PC-3 (cell line): ENCODE measurements at regions not wholly inside any gene's neighbourhood (a gene's known extent, or its start where the extent isn't known, plus 50 kb on each side); places are given as distances from the start of the nearest gene placed in this dataset.

Source experiments
- ATAC-seq: fragments of 200-7000 bp; cut with Tn5 transposase; 2 replicates; pipeline ENCODE4 v1.9.1; 2020; ENCODE audit warnings: mild to moderate bottlenecking, moderate library complexity
- BruUV-seq: library from RNA; stranded (reverse); fragments of 400-500 nt; replicated peaks from 2 replicates; lab custom pipeline; 2021; lab: Mats Ljungman, UMichigan
- CTCF ChIA-PET: fragments of 300-600 bp; sonication (Branson Sonifier 250); formaldehyde crosslinking; loops from one replicate; lab custom pipeline; 2022; ENCODE audit warnings: antibody characterized with exemption; lab: Charles Lee
- POLR2A ChIA-PET: fragments of 300-600 bp; sonication (Branson Sonifier 250); formaldehyde crosslinking; loops from one replicate; lab custom pipeline; 2022; ENCODE audit warnings: antibody characterized with exemption; ENCODE audit not compliant: unreplicated experiment; lab: Charles Lee
- DNase-seq: peaks from one replicate; pipeline ENCODE4 v3.0.0-alpha.2; 2015
- H2AFZ ChIP-seq: fragments of 300-600 bp; sonication (generic); 2 replicates; pipeline ENCODE4 v1.6.0; 2016; ENCODE audit warnings: antibody characterized with exemption, low read length
- H3F3A ChIP-seq: fragments of 300-600 bp; sonication (generic); one replicate; pipeline ENCODE4 v1.6.0; 2017; ENCODE audit warnings: antibody characterized with exemption, low read length, control low read depth, mild to moderate bottlenecking; ENCODE audit not compliant: unreplicated experiment
- H3K27ac ChIP-seq: fragments of 300-600 bp; sonication (generic); 2 replicates; pipeline ENCODE4 v1.5.1; 2016; ENCODE audit warnings: mild to moderate bottlenecking, low read length
- H3K27me3 ChIP-seq: fragments of 300-600 bp; sonication (generic); 2 replicates; pipeline ENCODE4 v1.6.1; 2016; ENCODE audit warnings: low read length, mixed read lengths
- H3K36me3 ChIP-seq: fragments of 300-600 bp; sonication (generic); 2 replicates; pipeline ENCODE4 v1.6.1; 2016; ENCODE audit warnings: low read depth, mixed run types, low read length, mixed read lengths
- H3K4me1 ChIP-seq: fragments of 300-600 bp; sonication (generic); 2 replicates; pipeline ENCODE4 v1.5.1; 2016; ENCODE audit warnings: low read length; ENCODE audit not compliant: insufficient read depth
- H3K4me2 ChIP-seq: fragments of 300-600 bp; sonication (generic); 2 replicates; pipeline ENCODE4 v1.6.0; 2016; ENCODE audit warnings: low read length
- H3K4me3 ChIP-seq: fragments of 300-600 bp; sonication (generic); 2 replicates; pipeline ENCODE4 v1.5.1; 2016; ENCODE audit warnings: mild to moderate bottlenecking, low read length, mixed read lengths
- H3K79me2 ChIP-seq: fragments of 300-600 bp; sonication (generic); 2 replicates; pipeline ENCODE4 v1.6.1; 2017; ENCODE audit warnings: low read length, mixed read lengths
- H3K9ac ChIP-seq: fragments of 300-600 bp; sonication (generic); 2 replicates; pipeline ENCODE4 v1.6.0; 2016; ENCODE audit warnings: mild to moderate bottlenecking, low read length
- H3K9me2 ChIP-seq: fragments of 300-600 bp; sonication (generic); replicated peaks from 2 replicates; pipeline ENCODE4 v1.6.1; 2016; ENCODE audit warnings: mixed run types, low read length, mixed read lengths
- H3K9me3 ChIP-seq: fragments of 300-600 bp; sonication (generic); 2 replicates; pipeline ENCODE4 v1.6.1; 2016; ENCODE audit warnings: low read length, mixed read lengths
- H4K20me1 ChIP-seq: fragments of 300-600 bp; sonication (generic); 2 replicates; pipeline ENCODE4 v1.6.1; 2016; ENCODE audit warnings: low read length, mixed read lengths
- EZH2 ChIP-seq: fragments of 300-600 bp; sonication (generic); IDR thresholded peaks from one replicate; pipeline ENCODE4 v1.6.1; 2017; ENCODE audit warnings: antibody characterized with exemption, mild to moderate bottlenecking, low read length; ENCODE audit not compliant: unreplicated experiment
- EZH2phosphoT487 ChIP-seq: fragments of 300-600 bp; sonication (generic); IDR thresholded peaks from 2 replicates; pipeline ENCODE4 v1.6.1; 2018; ENCODE audit warnings: mild to moderate bottlenecking, antibody characterized with exemption, low read length, borderline replicate concordance
- intact Hi-C: fragments of 100-400 bp; cut with micrococcal nuclease; formaldehyde crosslinking; loops from 2 replicates; pipeline ENCODE4 v1.9.0; 2023
- TF ChIP-seq, protein P1 (sequence below): fragments of 300-600 bp; sonication (generic); conservative IDR thresholded peaks from 2 replicates; pipeline ENCODE4 v1.5.1; 2017; ENCODE audit warnings: antibody characterized with exemption, low read depth, mild to moderate bottlenecking, low read length

- ChIA-PET CTCF (no interaction called here), POLR2A (no interaction called here)
- no peak for DNase-seq
Measured at GRCh38 chr1:203567596-203567995, 59.0 kb upstream of the ATP2B4 start.

GRCh38 chr1:203569490-203570318 is 56.9 kb upstream of the ATP2B4 start:
- H3K79me2 ChIP-seq: no peaks in the 10 kb centered on the region
- intact Hi-C loops: no loop called here
- H3K27me3 ChIP-seq: no peaks in the 10 kb centered on the region
- H3K27ac ChIP-seq: no peak overlapping the region
- H3K4me3 ChIP-seq: no peak overlapping the region
- no peaks in the 10 kb centered on the region for H3F3A ChIP-seq
- peaks cover 12% of the 10 kb centered on the region for H3K4me1 ChIP-seq
- H3K4me2 ChIP-seq: peak overlapping the region; percentile 3; the same call in 1 of the 2 replicates
- TF ChIP-seq EZH2 (no peak), EZH2phosphoT487 (no peak)
- TF ChIP-seq, protein P1, sequence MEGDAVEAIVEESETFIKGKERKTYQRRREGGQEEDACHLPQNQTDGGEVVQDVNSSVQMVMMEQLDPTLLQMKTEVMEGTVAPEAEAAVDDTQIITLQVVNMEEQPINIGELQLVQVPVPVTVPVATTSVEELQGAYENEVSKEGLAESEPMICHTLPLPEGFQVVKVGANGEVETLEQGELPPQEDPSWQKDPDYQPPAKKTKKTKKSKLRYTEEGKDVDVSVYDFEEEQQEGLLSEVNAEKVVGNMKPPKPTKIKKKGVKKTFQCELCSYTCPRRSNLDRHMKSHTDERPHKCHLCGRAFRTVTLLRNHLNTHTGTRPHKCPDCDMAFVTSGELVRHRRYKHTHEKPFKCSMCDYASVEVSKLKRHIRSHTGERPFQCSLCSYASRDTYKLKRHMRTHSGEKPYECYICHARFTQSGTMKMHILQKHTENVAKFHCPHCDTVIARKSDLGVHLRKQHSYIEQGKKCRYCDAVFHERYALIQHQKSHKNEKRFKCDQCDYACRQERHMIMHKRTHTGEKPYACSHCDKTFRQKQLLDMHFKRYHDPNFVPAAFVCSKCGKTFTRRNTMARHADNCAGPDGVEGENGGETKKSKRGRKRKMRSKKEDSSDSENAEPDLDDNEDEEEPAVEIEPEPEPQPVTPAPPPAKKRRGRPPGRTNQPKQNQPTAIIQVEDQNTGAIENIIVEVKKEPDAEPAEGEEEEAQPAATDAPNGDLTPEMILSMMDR: no peak
- no peak overlapping the region for H3K9ac ChIP-seq
- ATAC-seq (no peak; the same call in 1 of the 2 replicates), DNase-seq (peak; percentile 58)
- H3K9me3 ChIP-seq: no peaks in the 10 kb centered on the region
- H3K9me2 ChIP-seq: no peaks in the 10 kb centered on the region
- ChIA-PET CTCF (no interaction called here), POLR2A (no interaction called here)
- no peak overlapping the region; the same call in 1 of the 2 replicates for H2AFZ ChIP-seq
- BruUV-seq: no TSS peak
- H4K20me1 ChIP-seq: no peaks in the 10 kb centered on the region
- H3K36me3 ChIP-seq: no peaks in the 10 kb centered on the region

More at GRCh38 chr1:203567596-203567995, 59.0 kb upstream of the ATP2B4 start:
- no TSS peak for BruUV-seq
- Histone ChIP-seq H3K9me3 (no peaks in the 10 kb centered on the region), H4K20me1 (no peaks in the 10 kb centered on the region), H3K9me2 (no peaks in the 10 kb centered on the region), H3K27ac (no peak overlapping the region), H3K4me1 (peaks cover 12% of the 10 kb centered on the region), H3K4me3 (no peak overlapping the region), H3K9ac (no peak overlapping the region), H3F3A (no peaks in the 10 kb centered on the region), H2AFZ (no peak overlapping the region), H3K27me3 (no peaks in the 10 kb centered on the region), H3K36me3 (no peaks in the 10 kb centered on the region), H3K4me2 (no peak overlapping the region), H3K79me2 (no peaks in the 10 kb centered on the region)
- intact Hi-C loops: no loop called here
- TF ChIP-seq EZH2 (no peak), EZH2phosphoT487 (no peak)
- TF ChIP-seq, protein P1: no peak
- no peak for ATAC-seq

DNA sequence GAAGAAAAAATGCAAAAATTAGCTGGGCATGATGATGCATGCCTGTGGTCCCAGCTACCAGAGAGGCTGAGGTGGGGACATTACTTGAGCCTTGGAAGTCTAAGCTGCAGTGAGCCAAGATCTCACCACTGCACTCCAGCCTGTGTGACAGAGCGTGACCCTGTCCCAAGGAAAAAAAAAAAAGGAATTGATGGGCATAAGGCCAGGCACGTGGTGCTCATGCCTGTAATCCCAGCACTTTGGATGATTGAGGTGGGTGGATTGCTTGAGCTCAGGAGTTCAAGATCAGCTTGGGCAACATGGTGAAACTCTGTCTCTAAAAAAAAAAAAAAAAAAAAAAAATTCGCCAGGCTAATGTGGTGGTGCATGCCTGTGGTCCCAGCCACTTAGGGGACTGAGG is 55.8 kb upstream of the ATP2B4 start:
- Histone ChIP-seq H3K9ac (no peak overlapping the region), H3F3A (no peaks in the 10 kb centered on the region), H3K4me3 (no peak overlapping the region), H3K4me2 (no peak overlapping the region), H2AFZ (no peak overlapping the region), H3K36me3 (no peaks in the 10 kb centered on the region), H3K27ac (no peak overlapping the region), H4K20me1 (no peaks in the 10 kb centered on the region), H3K9me3 (no peaks in the 10 kb centered on the region), H3K79me2 (no peaks in the 10 kb centered on the region), H3K4me1 (peaks cover 12% of the 10 kb centered on the region), H3K27me3 (no peaks in the 10 kb centered on the region), H3K9me2 (no peaks in the 10 kb centered on the region)
- no TSS peak for BruUV-seq
- ATAC-seq (no peak), DNase-seq (no peak)
- ChIA-PET POLR2A (no interaction called here), CTCF (no interaction called here)
- intact Hi-C loops: no loop called here
- no peak for TF ChIP-seq EZH2phosphoT487
